Umbilical cord (tissue), 1 donor: ENCODE measurements at regions not wholly inside any gene's neighbourhood (a gene's known extent, or its start where the extent isn't known, plus 50 kb on each side); places are given as distances from the start of the nearest gene placed in this dataset.
"Not testable (repeated sequence)": the region's sequence is repeated elsewhere in the genome, so short reads cannot be mapped to it uniquely, and the experiment has no call there.

Source experiments
- DNase-seq: peaks from one replicate; pipeline ENCODE4 v3.0.0-alpha.2; 2015; ENCODE audit warnings: low spot score

DNA sequence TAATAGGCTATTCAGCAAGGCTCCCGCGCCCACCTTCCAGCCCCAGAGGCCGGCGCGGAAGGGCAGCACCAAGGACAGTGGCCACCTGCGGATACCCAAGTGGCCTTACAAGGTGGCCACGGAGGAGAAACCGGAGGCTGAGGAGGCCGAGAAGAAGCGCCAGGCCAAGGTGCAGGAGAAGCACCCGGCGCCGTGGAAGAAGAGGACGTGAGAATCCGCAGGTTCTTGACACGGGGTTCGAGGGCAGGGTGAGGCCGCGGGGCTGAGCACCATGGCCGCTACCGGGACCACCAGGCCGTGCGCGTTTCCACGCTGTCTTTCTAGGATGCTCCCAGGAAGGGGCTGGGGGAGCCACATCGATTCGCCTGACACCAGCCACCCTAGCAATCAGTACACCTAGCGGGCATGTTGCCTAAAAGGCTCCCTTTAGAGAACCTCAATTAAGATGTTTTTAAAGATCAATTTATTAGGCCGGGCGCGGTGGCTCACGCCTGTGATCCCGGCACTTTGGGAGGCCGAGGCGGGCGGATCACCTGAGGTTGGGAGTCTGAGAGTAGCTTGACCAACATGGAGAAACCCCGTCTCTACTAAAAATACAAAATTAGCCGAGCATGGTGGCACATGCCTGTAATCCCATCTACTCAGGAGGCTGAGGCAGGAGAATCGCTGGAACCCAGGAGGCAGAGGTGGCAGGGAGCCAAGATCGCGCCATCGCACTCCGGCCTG lies 134.3 kb upstream of the OR4C13 start:
- not testable (repeated sequence) for DNase-seq

DNA sequence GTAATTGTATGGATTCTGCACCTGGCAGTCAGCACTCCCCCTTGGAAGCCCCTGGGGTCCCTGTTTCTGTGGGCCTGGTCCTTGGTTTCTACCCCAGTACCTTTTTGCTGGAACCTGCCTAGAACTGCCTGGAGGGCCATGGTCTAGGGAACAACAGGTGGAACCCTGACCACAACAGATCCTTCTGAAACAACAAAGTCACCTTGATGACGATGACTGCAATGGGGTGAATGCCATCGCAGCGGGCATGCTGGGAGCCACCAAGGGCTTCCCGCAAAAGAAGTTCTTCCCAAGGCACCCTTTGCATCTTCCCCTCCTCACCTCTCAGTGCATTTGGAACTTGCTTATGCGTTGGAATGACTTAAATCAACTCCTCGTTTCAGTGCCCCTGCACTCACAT lies 129.0 kb upstream of the OR4C13 start:
- DNase-seq, result not testable (repeated sequence)

DNA sequence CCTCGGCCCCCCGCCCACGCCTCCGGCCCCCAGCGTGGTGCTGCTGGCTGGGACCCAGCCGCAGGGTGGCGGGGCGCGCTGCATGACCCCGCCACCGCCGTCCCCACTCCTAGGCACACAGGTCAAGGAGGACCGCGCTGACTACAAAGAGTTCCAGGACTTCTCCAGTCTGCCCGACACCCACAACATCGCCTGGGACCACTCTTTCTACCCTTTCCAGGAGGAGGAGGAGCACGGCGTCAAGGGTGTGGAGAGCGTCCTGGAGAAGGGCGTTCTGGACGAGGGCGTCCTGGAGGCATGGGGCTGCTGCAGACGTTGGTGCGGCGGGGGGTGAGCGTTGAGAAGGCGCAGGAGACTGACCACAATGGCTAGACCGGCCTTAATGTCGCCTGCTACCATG lies 101.7 kb upstream of the OR4C13 start:
- not testable (repeated sequence) for DNase-seq

DNA sequence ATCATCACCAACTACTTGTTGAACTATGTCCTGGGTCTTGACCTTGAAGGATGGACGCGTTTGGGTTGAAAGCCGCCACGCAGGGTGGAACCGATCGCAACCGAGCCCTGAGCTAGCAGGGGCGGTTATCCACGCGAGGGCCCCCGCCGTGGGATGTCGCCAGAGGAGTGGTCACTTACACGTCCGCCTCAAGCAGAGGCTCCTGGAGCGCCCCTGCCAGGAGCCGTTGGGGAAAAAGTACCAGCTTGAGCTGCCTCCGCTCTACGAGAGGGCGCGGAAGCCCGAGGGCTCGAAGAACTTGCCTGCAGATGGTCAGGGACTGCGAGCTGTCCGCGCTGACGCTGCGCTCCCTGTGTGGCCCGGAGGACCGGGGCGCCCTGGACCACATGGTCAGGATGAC lies 100.7 kb upstream of the OR4C13 start:
- DNase-seq, result no peak

DNA sequence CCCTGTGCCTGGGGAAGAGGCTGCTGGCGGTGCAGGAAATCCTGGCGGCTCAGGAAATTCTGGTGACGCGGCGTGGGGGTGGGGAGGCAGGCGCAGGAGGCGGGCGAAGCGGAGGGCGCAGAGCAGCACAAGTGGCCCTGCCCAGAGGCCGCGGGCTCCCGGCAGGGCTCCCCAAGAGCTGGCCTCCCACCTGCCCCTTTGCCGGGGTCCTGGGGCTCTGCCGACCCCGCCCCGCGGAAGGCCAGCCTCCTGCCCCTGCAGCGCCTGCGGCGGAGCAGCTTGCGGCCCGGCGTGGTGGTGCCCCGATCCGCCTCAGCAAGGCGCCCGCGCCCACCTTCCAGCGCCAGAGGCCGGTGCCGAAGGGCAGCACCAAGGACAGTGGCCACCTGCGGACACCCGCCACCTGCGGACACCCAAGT lies 100.2 kb upstream of the OR4C13 start:
- DNase-seq, result no peak

DNA sequence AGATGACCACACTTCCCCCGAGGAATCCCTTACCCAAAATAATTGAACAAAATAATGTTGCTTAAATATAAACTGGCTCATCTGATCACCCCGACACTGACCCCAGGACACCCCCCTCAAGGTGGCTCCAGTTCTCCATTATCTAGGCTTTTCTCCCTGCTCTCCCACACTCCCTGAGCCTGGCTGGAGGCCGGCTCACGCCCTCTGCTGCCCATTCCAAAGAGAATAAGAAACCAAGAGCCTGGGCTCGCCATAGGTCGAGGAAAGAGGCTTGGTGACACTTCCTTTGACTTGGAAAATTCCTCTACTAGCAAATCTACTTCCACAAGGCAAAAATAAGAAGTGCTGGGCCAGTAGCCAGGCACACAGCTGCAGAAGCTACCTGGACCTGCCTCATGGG lies 63.3 kb upstream of the OR4C13 start:
- DNase-seq, result not testable (repeated sequence)

DNA sequence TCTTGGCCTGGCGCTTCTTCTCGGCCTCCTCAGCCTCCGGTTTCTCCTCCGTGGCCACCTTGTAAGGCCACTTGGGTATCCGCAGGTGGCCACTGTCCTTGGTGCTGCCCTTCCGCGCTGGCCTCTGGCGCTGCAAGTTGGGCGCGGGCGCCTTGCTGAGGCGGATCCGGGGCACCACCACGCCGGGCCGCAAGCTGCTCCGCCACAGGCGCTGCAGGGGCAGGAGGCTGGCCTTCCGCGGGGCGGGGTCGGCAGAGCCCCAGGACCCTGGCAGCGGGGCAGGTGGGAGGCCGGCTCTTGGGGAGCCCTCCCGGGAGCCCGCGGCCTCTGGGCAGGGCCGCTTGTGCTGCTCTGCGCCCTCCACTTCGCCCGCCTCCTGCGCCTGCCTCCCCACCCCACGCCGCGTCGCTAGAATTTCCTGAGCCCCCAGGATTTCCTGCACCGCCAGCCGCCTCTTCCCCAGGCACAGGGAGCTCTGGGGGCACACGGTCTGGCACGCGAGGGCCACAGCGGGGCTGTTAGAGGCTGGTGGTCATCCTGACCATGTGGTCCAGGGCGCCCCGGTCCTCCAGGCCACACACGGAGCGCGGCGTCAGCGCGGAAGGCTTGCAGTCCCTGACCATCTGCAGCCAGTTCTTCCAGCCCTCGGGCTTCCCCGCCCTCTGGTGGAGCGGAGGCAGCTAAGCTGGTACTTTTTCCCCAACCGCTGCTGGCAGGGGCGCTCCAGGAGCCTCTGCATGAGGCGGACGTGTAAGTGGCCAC lies 60.1 kb upstream of the OR4C13 start:
- not testable (repeated sequence) for DNase-seq

DNA sequence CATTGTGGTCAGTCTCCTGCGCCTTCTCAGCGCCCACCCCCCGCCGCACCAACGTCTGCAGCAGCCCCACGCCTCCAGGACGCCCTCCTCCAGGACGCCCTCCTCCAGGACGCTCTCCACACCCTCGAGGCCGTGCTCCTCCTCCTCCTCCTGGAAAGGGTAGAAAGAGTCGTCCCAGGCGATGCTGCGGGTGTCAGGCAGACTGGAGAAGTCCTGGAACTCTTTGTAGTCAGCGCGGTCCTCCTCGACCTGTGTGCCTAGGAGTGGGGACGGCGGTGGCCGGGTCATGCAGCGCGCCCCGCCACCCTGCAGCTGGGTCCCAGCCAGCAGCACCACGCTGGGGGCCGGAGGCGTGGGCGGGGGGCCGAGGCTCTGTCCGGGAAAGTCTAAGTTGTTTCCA lies 58.7 kb upstream of the OR4C13 start:
- DNase-seq, result not testable (repeated sequence)
